ENCODE measurements at regions not wholly inside any gene's neighbourhood (a gene's known extent, or its start where the extent isn't known, plus 50 kb on each side); places are given as distances from the start of the nearest gene placed in this dataset.

GRCh38 chr6:138030872-138031271, 76.3 kb downstream of the PERP start:
- BruUV-seq (replicated peaks), result no TSS peak
- H3K36me3 ChIP-seq (ENCODE audit: control insufficient read depth, insufficient read depth, low read length), result no peaks in the 10 kb centered on the region
- CTCF ChIA-PET, result no interaction called here
- H3K4me1 ChIP-seq (ENCODE audit: control insufficient read depth, insufficient read depth, low read length), result no peaks in the 10 kb centered on the region; the same call in 1 of the 2 replicates
- H3K4me3 ChIP-seq (ENCODE audit: low read depth in 2 of 2, low read length in 2 of 2), result no peak overlapping the region
- peak overlapping the region; percentile 40 for H3K27ac ChIP-seq (ENCODE audit: low read length)
- intact Hi-C loops (cut with micrococcal nuclease; ENCODE audit: unreplicated experiment), result no loop called here
- in situ Hi-C loops (cut with HindIII; ENCODE audit: low pct_unique_long_range_greater_than_20kb, low sequenced_read_pairs), result no loop called here
- no peaks in the 10 kb centered on the region for H3K27me3 ChIP-seq (ENCODE audit: control insufficient read depth, insufficient read depth, low read length)
- TF ChIP-seq SIN3A (IDR thresholded peaks at IDR 0.05; ENCODE audit: borderline replicate concordance, insufficient read depth, low read depth, low read length) (no peak), CTCF (IDR thresholded peaks at IDR 0.05) (no peak), TCF7L2 (IDR thresholded peaks at IDR 0.05; ENCODE audit: low read depth, low read length) (no peak), POLR2AphosphoS5 (IDR thresholded peaks at IDR 0.05; ENCODE audit: low read depth, low read length) (no peak), REST (IDR thresholded peaks at IDR 0.05; ENCODE audit: insufficient read depth in 1 of 2, low read depth in 2 of 2, low read length in 1 of 2) (no peak)
- POLR2A ChIA-PET, result no interaction called here
- ATAC-seq (no peak), DNase-seq (ENCODE audit: low read depth, low spot score) (no peak)
- H3K9me3 ChIP-seq (ENCODE audit: control insufficient read depth, insufficient read depth, low read depth, low read length), result no peaks in the 10 kb centered on the region

GRCh38 chr6:138031417-138031816, 75.8 kb downstream of the PERP start:
- ATAC-seq (0 out of 2 replicates have a peak, but pooled peaks have one; percentile 42), DNase-seq (ENCODE audit: low read depth, low spot score) (no peak)
- Histone ChIP-seq H3K27ac (ENCODE audit: low read length) (peak overlapping the region; percentile 61; the same call in 1 of the 2 replicates), H3K4me1 (ENCODE audit: control insufficient read depth, insufficient read depth, low read length) (no peaks in the 10 kb centered on the region; the same call in 1 of the 2 replicates), H3K4me3 (ENCODE audit: low read depth in 2 of 2, low read length in 2 of 2) (no peak overlapping the region), H3K36me3 (ENCODE audit: control insufficient read depth, insufficient read depth, low read length) (no peaks in the 10 kb centered on the region), H3K9me3 (ENCODE audit: control insufficient read depth, insufficient read depth, low read depth, low read length) (no peaks in the 10 kb centered on the region), H3K27me3 (ENCODE audit: control insufficient read depth, insufficient read depth, low read length) (no peaks in the 10 kb centered on the region)
- ChIA-PET POLR2A (no interaction called here), CTCF (no interaction called here)
- in situ Hi-C loops (cut with HindIII; ENCODE audit: low pct_unique_long_range_greater_than_20kb, low sequenced_read_pairs) (no loop called here), intact Hi-C loops (cut with micrococcal nuclease; ENCODE audit: unreplicated experiment) (no loop called here)
- BruUV-seq (replicated peaks), result no TSS peak
- TF ChIP-seq CTCF (IDR thresholded peaks at IDR 0.05), result no peak
- TF ChIP-seq REST (IDR thresholded peaks at IDR 0.05; ENCODE audit: insufficient read depth in 1 of 2, low read depth in 2 of 2, low read length in 1 of 2), result no peak
- TF ChIP-seq TCF7L2 (IDR thresholded peaks at IDR 0.05; ENCODE audit: low read depth, low read length), result no peak
- no peak for TF ChIP-seq SIN3A (IDR thresholded peaks at IDR 0.05; ENCODE audit: borderline replicate concordance, insufficient read depth, low read depth, low read length)
- no peak for TF ChIP-seq POLR2AphosphoS5 (IDR thresholded peaks at IDR 0.05; ENCODE audit: low read depth, low read length)

Measured in Panc1 (cell line).